IMR-90 (cell line): ENCODE measurements at regions not wholly inside any gene's neighbourhood (a gene's known extent, or its start where the extent isn't known, plus 50 kb on each side); places are given as distances from the start of the nearest gene placed in this dataset.

ENCODE experiments used
- BHLHE40 ChIP-seq: fragments of 150-350 bp; IDR thresholded peaks from 2 replicates; pipeline ENCODE4 v1.6.1; 2016; ENCODE audit warnings: mild to moderate bottlenecking, low read depth, low read length
- MAFK ChIP-seq: IDR thresholded peaks from 2 replicates; pipeline ENCODE4 v1.6.1; 2012; ENCODE audit warnings: low read depth, low read length, improper control_type of control experiment
- MAZ ChIP-seq: IDR thresholded peaks from 2 replicates; pipeline ENCODE4 v1.6.1; 2012; ENCODE audit warnings: low read depth, mild to moderate bottlenecking, low read length, improper control_type of control experiment, moderate library complexity, borderline replicate concordance
- MXI1 ChIP-seq: IDR thresholded peaks from 2 replicates; pipeline ENCODE4 v1.6.1; 2012; ENCODE audit warnings: low read depth, mild to moderate bottlenecking, low read length, moderate library complexity, borderline replicate concordance
- NFE2L2 ChIP-seq: fragments of 150-350 bp; IDR thresholded peaks from 2 replicates; pipeline ENCODE4 v1.6.1; 2016; ENCODE audit warnings: low read depth, mild to moderate bottlenecking, low read length
- POLR2A ChIP-seq: IDR thresholded peaks from 2 replicates; pipeline ENCODE4 v1.6.1; 2012; ENCODE audit warnings: mild to moderate bottlenecking, low read depth, low read length
- TF ChIP-seq, protein P1 (sequence below): conservative IDR thresholded peaks from 2 replicates; pipeline ENCODE4 v1.5.1; 2012; ENCODE audit warnings: mild to moderate bottlenecking, low read depth, low read length, improper control_type of control experiment

DNA sequence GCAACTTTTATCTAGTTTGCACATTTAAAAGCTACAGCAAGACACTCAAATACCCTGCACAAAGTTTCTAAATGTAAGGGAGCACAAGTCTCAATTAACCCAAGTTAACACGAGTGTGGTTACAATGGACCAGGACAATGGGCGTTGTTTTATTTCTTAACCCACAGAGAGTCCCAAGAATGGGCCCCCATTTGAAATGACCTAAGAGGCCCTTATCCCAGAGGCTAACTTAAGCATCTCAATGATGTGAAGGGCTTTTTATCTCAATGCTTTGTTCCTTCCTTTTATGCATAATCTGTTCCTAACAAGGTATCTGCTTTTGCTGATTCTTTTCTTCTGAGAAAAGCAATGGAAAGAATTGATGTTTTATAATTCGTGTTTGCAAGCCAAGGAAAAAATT, 151.5 kb upstream of the SALL3 start:
- TF ChIP-seq, protein P1, sequence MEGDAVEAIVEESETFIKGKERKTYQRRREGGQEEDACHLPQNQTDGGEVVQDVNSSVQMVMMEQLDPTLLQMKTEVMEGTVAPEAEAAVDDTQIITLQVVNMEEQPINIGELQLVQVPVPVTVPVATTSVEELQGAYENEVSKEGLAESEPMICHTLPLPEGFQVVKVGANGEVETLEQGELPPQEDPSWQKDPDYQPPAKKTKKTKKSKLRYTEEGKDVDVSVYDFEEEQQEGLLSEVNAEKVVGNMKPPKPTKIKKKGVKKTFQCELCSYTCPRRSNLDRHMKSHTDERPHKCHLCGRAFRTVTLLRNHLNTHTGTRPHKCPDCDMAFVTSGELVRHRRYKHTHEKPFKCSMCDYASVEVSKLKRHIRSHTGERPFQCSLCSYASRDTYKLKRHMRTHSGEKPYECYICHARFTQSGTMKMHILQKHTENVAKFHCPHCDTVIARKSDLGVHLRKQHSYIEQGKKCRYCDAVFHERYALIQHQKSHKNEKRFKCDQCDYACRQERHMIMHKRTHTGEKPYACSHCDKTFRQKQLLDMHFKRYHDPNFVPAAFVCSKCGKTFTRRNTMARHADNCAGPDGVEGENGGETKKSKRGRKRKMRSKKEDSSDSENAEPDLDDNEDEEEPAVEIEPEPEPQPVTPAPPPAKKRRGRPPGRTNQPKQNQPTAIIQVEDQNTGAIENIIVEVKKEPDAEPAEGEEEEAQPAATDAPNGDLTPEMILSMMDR: no peak
- TF ChIP-seq POLR2A (no peak), MXI1 (no peak), BHLHE40 (no peak), MAZ (no peak), NFE2L2 (no peak), MAFK (no peak)
